NT2/D1 (cell line): ENCODE measurements at regions not wholly inside any gene's neighbourhood (a gene's known extent, or its start where the extent isn't known, plus 50 kb on each side); places are given as distances from the start of the nearest gene placed in this dataset.

ENCODE experiments used
- SUZ12 ChIP-seq: IDR thresholded peaks from 2 replicates; pipeline ENCODE4 v1.6.1; 2011; ENCODE audit not compliant: insufficient read length, insufficient read depth; ENCODE audit errors: extremely low read depth
- YY1 ChIP-seq: IDR thresholded peaks from 2 replicates; pipeline ENCODE4 v1.6.1; 2011; ENCODE audit not compliant: insufficient read length, insufficient read depth
- ZNF274 ChIP-seq: IDR thresholded peaks from 2 replicates; pipeline ENCODE4 v1.6.1; 2011; ENCODE audit warnings: mild to moderate bottlenecking, low read depth, low read length

- TF ChIP-seq YY1, result no peak
- no peak for TF ChIP-seq ZNF274
- no peak for TF ChIP-seq SUZ12
Measured at GRCh38 chr4:151968643-151969042, 207.8 kb upstream of the GATB start.
